GM19099 (cell line): ENCODE measurements at regions not wholly inside any gene's neighbourhood (a gene's known extent, or its start where the extent isn't known, plus 50 kb on each side); places are given as distances from the start of the nearest gene placed in this dataset.

Experiments used
- POLR2A ChIP-seq: IDR thresholded peaks from 3 replicates; pipeline ENCODE4 v1.6.1; 2011; ENCODE audit warnings: low read depth; ENCODE audit not compliant: insufficient read length; ENCODE audit errors: extremely low read depth

DNA sequence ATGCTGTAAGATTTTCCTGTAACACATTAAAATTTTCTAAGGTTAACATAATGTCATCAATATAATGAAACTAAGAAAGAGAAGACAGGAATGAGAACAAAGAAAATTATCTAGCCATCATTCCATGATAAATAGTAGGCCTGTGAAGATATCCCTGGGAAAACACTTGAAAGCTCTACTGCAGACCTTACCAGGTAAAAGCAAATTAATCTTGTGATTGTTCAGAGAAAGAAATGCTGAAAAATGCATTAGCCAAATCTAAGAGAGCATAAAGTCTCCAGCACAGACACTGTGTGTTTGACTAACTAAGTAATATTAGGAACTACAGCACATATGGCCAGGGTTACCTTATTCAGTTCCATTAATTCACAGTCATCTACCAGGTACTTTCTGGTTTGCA, 628.3 kb upstream of the GRAMD2B start:
- no peak for TF ChIP-seq POLR2A

DNA sequence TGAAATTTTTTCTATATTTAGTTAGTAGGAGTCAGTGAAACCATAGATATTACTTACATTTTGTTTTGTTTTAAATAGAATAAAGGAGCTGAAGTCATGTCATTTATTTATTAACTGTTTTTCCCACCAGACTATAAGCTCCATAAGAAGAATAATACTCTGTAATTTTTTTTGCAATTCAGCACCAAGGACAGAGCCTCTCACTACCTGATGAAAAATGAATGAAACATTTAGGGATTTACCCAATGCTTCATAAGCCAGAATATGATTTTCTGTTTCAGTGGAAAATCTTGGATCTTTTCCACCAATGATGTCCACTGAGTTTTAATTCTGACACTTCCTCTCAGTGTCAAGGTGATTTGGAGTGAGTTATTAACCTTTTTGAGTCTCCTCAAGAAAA, 624.9 kb upstream of the GRAMD2B start:
- no peak for TF ChIP-seq POLR2A

DNA sequence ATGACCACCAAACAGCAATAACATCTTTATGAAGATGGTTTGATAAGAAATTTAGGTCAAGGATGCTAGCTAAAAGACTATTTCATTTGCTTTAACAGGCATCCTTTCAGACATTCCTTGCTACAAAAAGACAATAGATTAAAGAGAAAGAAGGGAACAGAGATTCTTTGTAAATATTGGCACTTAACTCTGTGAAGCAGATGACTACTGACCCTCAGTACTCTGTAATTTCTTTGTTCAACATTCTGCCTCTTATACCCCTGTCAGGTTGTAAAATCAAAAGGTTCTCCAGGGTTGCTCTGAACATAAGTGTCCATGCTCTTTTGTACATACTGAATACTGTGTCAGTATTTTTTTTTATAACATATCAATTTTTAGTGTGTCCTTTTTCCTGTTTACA, 610.6 kb upstream of the GRAMD2B start:
- TF ChIP-seq POLR2A, result no peak

GRCh38 chr5:125813221-125813974, 609.8 kb upstream of the GRAMD2B start:
- TF ChIP-seq POLR2A, result no peak

DNA sequence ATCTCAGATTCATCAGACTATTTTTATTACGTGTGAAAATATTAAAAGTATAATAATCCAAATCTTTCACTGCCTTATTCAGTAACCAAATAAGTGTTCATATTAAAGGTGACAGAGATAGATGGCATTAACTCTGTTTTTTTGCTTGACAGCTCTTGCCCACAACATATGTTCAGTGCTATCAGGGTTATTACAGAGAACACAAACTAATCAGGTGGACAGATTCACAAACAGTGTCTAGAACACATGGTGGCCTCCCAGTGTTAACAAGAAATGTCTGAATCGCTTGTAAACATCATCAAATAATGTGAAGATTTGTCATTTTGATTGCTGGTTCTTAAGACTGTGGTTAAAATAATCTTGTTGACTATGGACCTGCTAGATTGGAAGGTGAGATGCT, 609.1 kb upstream of the GRAMD2B start:
- TF ChIP-seq POLR2A, result no peak

DNA sequence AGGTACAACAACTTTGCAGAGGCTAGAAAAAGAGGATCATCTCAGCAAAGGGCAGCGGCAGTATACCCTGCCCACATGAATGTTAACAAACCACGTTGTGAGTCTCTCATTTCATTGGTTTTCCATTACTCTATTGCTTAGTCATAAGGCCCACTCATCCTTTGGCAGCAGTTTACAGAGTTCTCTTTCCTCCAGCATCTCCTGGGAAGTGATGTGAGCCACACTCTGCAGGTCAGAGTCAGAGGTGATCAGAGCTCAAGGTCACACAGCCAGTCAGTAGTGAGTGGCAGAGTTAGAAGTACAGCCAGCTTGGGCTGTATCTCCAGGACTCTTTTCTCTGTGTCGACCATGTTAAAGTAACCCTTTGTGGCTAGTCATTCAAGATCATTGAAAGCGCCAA, 599.6 kb upstream of the GRAMD2B start:
- TF ChIP-seq POLR2A, result no peak

- no peak for TF ChIP-seq POLR2A
These were observed 597.0 kb upstream of the GRAMD2B start for GRCh38 chr5:125826214-125826613.

GRCh38 chr5:125829349-125829748, 593.9 kb upstream of the GRAMD2B start:
- TF ChIP-seq POLR2A, result no peak

- TF ChIP-seq POLR2A, result no peak
These were observed 589.8 kb upstream of the GRAMD2B start for GRCh38 chr5:125833398-125833797.

DNA sequence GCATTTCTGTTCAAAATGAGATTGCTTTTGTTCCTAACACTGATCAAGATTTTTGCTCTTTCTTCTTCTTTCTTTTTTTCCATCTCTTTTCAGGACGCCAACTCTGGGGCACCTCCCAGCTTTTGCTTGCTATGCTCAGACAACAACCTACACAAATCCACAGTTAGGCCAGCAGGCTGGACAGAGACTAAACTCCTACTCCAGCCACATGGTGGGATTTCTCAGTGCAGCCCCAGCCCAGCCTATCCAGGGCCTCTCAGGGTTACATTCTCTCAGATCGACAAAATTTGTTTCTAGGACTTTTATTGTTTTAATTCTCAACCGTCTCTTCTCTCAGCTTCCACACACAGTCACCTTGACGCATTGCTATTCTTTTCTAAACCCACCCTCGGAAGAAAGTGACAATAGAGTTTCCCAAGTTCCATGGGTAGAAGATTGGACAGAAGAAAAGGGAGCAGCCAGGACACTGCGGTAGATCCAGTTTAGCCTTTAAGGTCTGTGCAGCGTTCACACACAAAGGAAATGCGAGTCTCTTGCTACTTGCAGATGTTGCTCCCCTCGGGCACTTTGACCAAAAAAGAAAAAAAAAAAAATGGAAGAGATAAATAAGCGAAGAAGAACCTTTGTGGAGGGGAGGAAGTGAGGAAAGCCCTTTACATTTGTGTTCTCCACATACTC, 588.6 kb upstream of the GRAMD2B start:
- TF ChIP-seq POLR2A, result no peak

DNA sequence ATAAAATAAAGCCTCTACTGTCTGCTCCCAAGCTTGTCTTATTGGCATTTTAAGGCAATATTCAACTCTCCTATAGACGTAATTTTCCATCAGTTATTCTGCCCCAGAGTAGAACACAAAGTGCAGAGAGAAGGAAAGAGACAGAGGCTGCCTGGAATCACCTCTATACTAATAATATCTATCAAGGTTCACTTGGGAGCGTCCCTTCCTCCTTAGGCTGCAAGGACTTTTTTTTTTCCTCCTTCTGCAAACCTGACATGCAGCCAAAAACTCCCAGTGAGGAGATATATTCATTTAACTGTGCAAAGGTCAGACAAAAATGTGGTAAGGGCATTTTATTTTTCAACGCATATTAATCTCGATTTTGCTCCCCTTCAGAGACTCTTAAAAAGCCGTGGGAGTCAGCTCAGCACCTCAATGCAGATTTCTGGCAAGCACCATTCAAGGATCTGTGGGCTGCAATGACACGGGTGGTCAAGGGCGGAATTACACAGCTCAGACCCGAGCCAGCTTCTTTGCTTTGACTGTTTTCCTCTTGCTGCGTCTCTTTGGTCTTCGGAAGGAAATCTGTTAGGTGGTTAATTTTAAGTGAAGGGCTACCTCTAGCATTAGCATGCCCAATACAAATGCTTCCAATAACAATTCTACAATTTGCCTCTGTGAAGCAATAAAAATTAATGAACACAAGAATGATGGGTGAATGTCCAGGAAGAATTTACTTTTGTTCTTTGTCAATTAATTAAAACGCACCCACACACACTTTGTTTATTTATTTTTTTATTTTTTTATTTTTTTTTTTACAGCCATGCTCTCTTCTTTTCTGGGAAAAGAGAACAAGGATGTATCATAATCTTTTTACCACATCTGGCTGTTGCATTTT, 587.7 kb upstream of the GRAMD2B start:
- no peak for TF ChIP-seq POLR2A

GRCh38 chr5:125836256-125836655, 587.0 kb upstream of the GRAMD2B start:
- no peak for TF ChIP-seq POLR2A

- TF ChIP-seq POLR2A, result no peak
These were observed 585.3 kb upstream of the GRAMD2B start for GRCh38 chr5:125837866-125838265.

DNA sequence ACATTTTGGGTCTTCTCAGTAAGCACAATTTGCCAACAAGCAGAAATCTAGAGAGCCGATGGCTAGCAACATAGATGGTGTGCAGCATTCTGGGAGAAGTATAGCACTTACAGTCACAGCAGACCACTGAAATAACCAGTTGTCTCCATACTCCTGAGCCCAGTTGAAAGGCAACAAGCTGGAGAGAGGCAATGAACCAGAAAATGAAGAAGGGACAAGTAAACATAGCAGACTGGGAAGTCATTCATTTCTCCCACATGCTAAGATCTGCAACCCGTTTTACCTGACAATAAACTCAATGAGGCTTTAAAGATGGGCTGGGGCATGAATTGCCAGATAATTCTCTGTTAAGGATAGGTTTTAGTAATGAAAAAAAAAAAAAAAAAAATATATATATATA, 575.6 kb upstream of the GRAMD2B start:
- no peak for TF ChIP-seq POLR2A

DNA sequence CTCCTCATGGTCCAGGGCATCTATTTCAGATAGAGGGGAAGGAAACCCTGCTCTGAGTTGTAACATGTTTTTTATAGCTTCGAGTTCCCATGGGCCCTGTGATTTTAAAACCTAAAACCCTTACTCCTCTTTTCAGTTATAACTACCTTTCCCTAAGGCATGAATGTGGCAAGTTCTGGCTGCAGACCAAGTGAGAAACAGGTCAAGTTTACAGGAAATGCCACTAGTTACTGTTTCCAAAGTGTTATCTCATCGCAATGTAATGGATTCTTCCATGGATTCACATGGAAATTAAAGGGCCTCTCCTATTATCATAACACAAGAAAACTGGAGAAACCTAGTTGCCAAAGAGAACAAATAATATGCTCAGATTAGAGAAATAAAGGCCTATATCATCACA, 574.5 kb upstream of the GRAMD2B start:
- TF ChIP-seq POLR2A, result no peak
